NCI-H2227 (cell line): ENCODE measurements at regions not wholly inside any gene's neighbourhood (a gene's known extent, or its start where the extent isn't known, plus 50 kb on each side); places are given as distances from the start of the nearest gene placed in this dataset.
"Not testable (repeated sequence)": the region's sequence is repeated elsewhere in the genome, so short reads cannot be mapped to it uniquely, and the experiment has no call there.

Experiments used
- DNase-seq: peaks from one replicate; lab custom pipeline; 2025; ENCODE audit not compliant: unreplicated experiment; lab: John Stamatoyannopoulos, UW

DNA sequence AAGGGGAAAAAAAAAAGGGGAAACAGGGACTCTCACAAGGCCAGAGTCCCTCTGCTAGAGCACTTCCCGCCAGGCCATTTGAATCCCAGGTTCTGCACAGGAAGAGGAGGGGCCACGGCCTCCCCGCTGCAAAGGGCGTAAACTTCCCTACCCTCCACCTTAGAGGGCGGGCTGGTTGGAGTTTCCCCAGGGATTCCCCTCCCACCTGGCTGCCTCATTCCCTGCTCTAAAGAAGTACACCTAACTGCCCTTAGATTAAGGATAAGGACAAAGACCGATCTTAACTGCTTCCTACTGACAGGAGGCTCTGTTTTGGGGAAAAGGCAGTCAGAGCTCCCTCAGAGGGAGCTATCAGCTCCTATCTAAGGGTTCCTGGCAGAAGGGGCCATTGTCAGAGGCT, 102.0 kb upstream of the ARMC3 start:
- no peak for DNase-seq

DNA sequence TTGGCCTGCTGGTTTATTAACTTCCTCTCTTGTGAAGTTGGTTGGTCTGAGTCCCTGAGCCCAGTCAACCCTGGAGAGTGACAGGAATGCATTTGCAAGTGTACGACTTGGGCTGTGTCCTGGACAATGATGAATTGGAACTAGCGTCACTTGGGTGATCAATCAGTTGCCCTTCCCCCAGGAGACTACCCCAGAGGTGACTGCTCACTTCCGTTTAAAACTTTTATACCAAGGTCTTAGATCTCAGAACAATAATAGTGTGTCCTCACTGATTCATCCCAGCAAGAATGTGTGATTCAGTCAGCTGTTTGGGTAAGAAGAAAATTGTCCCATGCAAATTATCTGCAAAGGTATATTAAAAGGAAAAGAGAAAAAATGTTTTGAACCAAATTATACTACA, 102.9 kb upstream of the ARMC3 start:
- DNase-seq, result no peak

DNA sequence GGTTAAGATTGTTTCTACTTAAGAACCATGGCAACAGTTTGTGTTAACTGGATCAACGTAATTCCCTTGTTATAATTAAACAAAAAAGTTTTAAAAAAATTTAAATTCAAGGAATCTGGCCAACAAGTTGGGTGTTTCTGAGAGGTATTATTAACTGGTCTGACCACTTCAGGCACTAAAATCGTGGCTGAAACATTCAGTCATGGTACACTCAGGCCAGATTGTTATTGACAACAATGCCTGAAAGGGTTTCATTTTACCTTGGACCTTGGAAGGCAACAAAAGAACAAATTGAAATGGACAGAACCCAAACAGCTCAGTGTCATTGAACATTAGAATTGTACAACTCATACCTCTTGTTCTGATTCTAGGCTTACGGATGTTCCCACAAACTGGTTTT, 103.3 kb upstream of the ARMC3 start:
- no peak for DNase-seq

DNA sequence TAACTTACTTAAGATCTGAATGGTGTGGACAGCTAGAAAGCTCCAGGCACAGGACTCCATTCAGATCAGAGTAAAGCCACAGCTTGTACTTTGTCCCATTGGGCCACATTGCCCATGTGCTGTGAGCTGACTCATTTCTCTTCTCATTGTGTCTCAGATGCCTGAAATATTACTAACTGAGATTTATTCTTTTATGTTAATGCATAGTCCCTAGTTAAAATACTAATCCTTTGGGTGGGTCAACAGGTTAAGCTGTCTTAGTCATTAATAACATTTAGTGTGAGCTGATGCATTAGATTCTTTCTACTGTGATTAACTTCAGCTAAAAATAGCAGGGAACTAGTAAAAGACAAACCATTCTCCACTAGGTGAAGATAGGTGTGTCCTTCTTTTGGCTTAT, 104.7 kb upstream of the ARMC3 start:
- no peak for DNase-seq

DNA sequence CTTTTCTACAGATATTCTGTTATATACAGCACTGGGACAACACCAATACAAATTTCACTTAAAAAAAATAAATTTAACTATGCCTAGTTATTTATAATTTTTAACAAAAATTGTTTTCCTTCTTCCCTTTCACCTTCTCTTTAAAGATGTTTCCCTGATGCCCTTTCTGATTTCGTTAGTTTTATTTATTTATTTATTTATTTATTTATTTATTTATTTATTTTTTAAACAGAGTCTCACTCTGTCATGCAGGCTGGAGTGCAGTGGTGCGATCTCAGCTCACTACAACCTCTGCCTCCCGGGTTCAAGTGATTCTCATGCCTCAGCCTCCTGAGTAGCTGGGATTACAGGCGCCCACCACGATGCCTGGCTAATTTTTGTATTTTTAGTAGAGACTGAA, 105.9 kb upstream of the ARMC3 start:
- DNase-seq, result not testable (repeated sequence)

DNA sequence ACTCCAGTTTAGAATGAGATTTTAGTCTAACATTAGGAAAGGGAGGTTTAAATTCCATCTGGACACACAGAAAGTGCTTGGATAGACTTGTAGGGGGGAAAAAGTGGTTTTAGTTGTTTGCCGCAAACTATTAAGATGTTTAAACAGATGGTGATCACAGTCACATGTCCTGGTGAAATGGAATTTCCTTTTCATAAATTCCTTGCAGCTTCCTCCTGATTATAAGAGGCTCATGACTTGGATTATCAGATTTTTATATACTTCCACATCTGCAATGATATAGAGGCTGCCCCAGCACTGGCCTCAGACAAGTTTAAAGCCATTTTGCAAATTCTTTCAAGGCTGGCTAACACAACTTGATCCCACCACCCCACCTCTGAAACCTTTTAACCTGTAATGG, 106.4 kb upstream of the ARMC3 start:
- DNase-seq, result no peak

DNA sequence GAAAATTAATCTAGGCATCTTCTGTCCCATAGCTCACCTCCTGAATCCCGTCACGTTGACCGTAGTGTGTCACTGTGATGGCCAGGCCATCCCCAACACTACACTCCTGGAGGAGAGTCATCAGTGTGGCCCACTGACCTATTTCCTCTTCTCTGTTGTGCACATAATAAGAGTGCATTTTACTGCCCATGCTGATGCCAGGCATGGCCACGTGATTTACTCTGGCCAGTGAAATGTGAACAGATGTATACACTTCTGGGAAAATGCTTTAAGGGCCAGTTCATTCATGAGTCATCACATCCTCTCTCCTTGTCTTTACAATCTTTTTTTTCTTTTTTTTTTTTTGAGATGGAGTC, 101.9 kb upstream of the PIP4K2A start:
- no peak for DNase-seq

DNA sequence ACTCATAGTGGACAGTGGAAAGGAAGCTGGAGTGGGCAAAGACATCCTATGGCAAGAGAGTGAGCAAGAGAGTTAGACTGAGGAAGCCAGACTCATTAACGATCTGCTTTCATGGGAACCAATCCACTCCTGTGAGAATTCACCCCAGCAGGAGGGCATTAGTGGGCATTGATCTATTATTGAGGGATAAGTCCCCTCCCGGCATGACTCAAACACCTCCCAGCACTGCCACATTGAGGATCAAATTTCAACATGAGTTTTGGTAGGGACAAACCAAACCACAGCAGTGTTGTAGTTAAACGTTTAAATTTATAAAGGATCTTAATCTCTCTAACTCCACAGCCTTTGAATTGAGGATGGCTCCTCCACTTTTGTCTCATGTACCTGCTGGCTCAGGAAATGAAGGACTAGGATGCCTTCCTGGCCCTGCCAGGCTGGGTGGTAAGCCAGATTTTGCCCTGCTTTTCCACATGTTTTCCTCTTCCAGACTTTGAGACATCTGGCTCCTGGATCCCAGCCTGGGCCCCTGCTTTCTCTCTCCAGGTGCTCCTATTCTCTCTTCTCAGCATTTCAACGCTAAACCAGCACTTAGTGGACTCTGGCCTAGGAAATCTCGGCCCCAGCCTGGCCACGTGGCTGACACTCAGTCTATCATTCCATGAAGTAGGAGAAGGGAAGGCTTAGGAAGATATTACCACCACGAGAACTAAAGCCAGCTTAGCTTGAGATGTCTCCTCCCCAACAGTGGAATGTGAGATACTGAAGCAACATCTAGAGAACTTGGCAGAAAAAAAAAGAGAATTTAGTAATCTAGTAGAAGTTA, 96.5 kb upstream of the PIP4K2A start:
- DNase-seq, result no peak

DNA sequence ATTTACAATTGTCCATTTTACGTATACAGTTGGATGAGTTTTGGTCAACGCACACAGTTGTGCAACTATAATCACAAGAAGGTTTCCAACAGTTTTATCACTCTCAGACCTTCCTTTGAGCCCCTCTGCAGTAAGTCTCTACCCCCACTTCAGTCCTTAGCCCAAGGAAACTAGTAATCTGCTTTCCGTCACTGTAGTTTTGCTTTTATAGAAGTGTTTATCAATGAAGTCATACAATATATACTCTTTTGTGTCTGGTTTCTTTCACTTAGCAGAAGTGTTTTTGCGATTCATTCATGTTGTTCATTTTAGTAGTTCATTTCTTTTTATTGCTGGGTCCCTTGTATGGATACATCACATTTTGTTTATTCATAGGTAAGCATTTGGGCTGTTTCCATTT, 92.9 kb upstream of the PIP4K2A start:
- DNase-seq, result no peak

DNA sequence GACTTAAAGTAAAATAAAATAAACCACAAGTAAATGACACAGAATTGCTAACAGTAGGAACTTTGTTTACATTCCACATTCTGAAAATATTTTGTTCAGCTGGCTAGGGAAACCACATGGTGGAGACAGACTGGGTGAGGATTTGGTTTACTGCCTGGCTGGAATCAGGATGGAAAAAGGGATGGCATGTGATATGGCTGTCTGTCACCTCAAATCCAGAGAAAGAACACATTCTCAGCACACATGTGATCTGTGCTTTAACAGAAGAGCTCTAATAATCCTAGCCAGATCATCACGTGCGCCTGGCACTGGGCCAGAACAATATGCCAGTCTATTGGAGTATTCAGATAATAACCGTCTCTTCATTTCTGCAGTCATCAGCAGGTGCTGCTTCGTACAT, 90.9 kb upstream of the PIP4K2A start:
- peak; percentile 84 for DNase-seq

DNA sequence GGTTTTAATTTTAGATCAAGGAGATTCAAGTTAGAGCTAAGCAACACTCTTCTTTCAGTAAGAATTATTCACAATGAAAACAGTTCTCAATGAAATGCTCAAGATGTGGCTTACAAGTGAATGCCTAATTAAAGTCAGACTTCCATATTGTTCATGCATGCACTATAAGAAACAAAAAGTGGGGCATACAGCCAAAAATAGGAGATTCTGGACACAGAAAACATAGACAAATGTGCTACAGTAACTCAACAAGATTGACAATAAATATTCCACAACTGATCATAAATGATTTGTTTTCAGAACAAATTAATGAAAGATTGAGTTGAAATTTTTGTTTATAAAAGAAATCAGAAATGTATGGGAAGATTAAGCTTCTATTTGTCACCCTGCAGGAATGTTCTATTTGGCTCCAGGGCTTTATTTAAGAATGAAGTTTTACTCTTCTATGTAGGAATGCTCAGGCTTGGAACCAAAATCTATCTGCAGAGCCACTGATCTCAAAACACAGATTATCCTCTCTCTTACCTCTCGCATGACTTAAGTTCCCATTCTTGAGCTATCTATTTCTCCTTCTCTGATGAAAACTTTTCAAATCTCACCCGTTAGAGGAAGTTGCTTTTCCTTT, 89.0 kb upstream of the PIP4K2A start:
- no peak for DNase-seq

DNA sequence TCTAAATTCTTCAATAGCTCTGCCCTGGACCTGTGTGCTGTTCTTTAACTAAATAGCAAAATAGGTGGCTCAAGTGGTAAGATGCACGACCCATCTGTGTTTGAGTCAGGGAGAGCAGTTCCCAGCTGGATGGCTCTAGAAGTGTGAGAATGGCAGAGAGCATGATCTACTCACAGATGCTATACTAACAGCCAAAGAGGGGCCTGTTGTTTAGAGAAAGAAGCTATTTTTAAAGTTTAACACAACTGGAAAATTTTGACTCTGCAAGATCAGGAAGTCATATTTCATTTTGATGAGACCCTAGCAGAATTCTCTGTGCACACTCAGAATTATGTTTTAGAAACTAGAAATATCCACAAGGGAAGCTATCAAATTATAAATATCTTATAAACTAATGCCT, 87.4 kb upstream of the PIP4K2A start:
- no peak for DNase-seq

DNA sequence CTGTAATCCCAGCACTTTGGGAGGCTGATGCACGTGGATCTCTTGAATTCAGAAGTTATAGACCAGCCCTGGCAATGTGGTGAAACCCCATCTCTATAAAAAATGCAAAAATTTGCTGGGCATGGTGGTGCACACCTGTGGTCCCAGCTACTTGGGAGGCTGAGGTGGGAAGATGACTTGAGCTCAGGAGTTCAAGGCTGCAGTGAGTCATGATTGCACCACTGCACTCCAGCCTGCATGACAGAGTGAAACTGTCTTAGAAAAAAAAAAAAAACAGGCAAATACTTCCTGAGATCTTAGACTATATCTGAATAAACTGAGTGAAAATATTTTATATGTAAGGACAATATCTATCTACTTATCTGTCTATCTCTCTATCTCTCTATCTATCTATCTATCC, 83.4 kb upstream of the PIP4K2A start:
- not testable (repeated sequence) for DNase-seq

DNA sequence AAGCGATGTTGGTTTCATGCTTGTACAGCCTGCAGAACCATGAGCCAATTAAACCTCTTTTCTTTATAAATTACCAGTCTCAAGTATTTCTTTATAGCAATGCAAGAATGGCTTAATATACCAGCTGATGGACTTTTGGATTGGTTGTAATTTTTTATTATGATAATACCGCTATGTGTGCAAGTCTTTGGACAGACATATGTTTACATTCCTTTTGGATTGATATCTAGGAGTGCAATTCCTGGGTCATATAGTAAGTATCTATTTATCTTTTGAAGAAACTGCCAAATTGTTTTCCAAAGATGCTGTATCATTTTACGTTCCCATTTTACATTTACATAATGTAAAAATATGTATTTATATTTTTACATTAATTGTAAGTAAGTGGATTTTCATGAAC, 81.2 kb upstream of the PIP4K2A start:
- DNase-seq, result no peak

DNA sequence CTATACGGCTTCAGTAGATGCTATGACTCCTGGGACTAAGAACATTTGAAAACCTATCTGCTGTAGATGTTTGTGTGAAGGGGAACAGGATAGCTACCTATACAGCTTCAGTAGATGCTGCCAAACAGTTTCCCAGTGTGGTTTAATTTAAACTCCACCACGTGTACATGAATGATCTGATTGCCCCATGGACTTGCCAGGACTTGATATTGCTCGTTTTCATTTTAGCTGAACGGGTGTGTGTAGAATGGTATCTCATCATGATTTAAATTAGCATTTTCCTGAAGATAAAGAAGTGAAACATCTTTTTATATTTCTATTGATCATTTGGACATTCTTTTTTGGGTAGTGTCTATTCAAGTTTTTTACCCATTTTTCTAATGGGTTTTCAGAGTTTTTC, 77.8 kb upstream of the PIP4K2A start:
- no peak for DNase-seq

DNA sequence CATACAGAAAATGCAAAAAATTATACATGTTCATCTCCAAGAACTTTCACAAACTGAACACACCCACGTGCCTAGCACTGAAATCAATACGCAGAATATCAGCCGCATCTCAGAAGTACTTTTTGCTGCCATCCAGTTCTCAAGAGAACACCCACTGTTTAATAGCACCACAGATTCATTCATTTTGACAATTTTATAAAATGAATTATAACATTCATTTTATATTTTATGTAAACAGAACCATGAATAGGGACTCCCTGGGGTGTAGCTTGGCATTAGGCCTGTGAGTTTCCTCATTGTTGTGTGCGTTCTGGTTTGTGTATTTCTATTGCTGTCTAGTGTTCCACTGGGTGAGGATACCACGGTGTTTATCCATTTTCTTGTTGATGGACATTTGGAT, 77.3 kb upstream of the PIP4K2A start:
- no peak for DNase-seq

DNA sequence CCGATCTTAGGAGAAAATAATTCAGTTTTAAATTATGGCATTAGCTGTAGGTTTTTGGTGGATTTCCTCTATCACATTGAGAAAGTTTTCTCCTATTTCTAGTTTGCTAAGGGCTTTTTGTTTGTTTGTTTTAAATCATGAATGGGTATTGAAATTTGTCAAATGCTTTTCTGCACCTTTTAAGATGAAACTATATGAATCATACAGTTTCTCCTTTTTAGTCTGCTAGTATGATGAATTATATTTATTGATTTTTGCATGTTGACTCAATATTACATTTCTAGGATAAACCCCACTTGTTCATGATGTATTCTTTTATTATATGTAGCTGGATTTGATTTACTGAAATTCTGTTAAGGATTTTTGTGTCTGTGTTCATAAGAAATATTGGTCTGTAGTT, 70.3 kb upstream of the PIP4K2A start:
- no peak for DNase-seq

DNA sequence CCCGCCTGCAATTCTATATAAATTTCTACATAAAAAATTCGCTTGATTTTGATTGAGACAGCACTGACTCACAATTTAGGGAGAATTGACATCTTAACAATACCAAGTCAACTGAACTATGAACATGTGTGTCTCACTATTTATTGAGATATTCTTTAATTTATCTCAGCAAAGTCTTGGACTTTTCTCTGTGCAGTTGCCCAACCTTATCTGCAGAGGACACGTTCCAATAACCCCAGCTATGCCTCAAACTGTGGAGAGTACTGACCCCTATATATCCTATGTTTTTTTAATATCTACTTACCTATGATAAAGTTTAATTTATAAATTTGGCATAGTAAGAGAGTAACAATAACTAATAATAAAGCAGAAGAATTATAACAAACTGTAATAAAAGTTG, 69.4 kb upstream of the PIP4K2A start:
- no peak for DNase-seq

DNA sequence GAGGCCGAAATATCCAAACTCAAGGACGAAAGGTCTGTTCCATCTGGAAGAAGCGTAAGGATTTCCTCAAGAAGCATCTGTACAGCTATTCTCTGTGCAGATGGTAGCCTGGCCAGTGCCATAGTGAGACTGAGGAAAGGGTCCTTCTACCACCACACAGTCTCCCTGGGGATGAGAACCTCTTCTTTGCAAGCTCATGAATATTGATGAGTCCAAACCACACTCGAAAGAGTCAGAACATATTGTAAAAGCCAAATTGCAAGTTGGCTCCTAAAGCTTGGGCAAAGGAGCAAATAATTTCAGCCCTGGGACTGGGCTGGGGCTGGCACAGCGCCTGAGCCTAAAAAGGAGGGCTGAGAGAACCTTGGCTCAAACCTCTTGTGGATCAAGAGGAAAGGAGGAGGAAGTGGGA, 66.1 kb upstream of the PIP4K2A start:
- DNase-seq, result no peak

DNA sequence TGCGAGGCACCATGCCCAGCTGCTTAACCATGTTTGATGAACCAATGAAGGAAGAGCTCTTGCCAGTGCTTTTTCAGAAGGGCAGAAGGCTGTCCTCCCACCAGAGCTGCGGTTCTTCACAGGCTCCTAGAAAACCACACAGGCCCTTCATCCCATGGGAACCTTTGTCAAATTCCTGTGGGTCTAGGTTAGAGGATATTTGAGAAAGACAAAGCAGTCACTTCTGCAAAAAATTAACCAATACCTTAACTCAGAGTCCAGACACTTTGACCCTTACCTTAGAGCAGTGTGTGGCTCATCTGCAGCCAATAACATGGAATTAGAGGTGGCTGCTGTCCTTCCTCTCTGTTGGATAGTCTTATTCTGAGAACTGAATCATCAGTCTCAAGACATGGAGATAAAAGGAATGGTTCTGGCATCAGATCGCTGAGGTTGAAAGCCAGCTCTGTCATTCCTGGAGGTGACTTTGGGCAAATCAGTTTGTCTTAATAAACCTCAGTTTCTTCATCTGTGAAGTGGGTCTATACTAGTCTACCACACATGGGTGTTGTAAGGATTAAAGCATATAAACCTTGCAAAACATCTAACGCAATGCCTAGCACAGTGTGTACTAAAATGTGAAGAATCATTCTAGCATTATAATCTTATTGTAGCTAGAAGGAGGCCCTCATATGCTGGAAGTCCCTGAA, 65.1 kb upstream of the PIP4K2A start:
- no peak for DNase-seq

DNA sequence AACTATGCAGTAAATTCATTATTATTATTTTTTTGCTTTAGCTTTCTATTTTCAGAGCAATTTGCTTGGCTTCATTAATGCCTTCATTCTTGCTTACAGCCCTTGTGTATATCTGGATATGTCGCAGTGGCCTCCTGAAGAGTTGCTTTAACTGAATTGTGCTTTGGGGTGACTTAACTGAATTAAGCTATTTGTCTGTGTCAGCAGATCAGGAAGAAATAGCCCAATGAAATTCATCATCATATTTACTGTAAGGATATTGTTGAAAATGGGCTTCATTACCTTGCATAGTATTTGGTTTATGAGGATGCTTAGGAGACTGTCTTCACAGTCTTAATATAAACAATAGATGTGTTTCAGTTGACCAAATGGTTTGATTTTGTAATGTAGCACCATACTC, 59.7 kb upstream of the PIP4K2A start:
- no peak for DNase-seq

DNA sequence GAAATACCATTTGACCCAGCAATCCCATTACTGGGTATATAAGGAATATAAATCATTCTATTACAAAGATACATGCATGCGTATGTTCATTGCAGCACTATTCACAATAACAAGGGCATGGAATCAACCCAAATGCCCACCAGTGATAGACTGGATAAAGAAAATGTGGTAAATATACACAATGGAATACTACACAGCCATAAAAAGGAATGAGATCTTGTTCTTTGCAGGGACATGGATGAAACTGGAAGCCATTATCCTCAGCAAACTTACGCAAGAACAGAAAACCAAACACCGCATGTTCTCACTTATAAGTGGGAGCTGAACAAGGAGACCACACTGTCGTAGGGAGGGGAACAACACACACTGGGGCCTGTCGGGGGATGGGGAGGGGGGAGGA, 57.3 kb upstream of the PIP4K2A start:
- not testable (repeated sequence) for DNase-seq
